ENCODE measurements at regions not wholly inside any gene's neighbourhood (a gene's known extent, or its start where the extent isn't known, plus 50 kb on each side); places are given as distances from the start of the nearest gene placed in this dataset.

GRCh38 chr1:55632058-55632457 lies 416.9 kb upstream of the USP24 start (continued):
- TF ChIP-seq, protein P1, sequence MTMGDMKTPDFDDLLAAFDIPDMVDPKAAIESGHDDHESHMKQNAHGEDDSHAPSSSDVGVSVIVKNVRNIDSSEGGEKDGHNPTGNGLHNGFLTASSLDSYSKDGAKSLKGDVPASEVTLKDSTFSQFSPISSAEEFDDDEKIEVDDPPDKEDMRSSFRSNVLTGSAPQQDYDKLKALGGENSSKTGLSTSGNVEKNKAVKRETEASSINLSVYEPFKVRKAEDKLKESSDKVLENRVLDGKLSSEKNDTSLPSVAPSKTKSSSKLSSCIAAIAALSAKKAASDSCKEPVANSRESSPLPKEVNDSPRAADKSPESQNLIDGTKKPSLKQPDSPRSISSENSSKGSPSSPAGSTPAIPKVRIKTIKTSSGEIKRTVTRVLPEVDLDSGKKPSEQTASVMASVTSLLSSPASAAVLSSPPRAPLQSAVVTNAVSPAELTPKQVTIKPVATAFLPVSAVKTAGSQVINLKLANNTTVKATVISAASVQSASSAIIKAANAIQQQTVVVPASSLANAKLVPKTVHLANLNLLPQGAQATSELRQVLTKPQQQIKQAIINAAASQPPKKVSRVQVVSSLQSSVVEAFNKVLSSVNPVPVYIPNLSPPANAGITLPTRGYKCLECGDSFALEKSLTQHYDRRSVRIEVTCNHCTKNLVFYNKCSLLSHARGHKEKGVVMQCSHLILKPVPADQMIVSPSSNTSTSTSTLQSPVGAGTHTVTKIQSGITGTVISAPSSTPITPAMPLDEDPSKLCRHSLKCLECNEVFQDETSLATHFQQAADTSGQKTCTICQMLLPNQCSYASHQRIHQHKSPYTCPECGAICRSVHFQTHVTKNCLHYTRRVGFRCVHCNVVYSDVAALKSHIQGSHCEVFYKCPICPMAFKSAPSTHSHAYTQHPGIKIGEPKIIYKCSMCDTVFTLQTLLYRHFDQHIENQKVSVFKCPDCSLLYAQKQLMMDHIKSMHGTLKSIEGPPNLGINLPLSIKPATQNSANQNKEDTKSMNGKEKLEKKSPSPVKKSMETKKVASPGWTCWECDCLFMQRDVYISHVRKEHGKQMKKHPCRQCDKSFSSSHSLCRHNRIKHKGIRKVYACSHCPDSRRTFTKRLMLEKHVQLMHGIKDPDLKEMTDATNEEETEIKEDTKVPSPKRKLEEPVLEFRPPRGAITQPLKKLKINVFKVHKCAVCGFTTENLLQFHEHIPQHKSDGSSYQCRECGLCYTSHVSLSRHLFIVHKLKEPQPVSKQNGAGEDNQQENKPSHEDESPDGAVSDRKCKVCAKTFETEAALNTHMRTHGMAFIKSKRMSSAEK (CRISPR knock-in tag; IDR thresholded peaks at IDR 0.05; ENCODE audit: borderline replicate concordance) = no peak
- no peak for TF ChIP-seq ZNF138 (CRISPR knock-in tag; conservative IDR thresholded peaks at IDR 0.05)
- TF ChIP-seq SOX15 (CRISPR knock-in tag; IDR thresholded peaks at IDR 0.05) = no peak
- TF ChIP-seq ELF4 (CRISPR knock-in tag; IDR thresholded peaks at IDR 0.05; ENCODE audit: low read depth) = no peak
- TF ChIP-seq, protein P2, sequence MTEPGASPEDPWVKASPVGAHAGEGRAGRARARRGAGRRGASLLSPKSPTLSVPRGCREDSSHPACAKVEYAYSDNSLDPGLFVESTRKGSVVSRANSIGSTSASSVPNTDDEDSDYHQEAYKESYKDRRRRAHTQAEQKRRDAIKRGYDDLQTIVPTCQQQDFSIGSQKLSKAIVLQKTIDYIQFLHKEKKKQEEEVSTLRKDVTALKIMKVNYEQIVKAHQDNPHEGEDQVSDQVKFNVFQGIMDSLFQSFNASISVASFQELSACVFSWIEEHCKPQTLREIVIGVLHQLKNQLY (CRISPR knock-in tag; IDR thresholded peaks at IDR 0.05) = no peak
- TF ChIP-seq RELA (CRISPR knock-in tag; IDR thresholded peaks at IDR 0.05; ENCODE audit: borderline replicate concordance) = no peak
- TF ChIP-seq TCF7 (CRISPR knock-in tag; IDR thresholded peaks at IDR 0.05; ENCODE audit: low read depth) = no peak
- TF ChIP-seq, protein P3, sequence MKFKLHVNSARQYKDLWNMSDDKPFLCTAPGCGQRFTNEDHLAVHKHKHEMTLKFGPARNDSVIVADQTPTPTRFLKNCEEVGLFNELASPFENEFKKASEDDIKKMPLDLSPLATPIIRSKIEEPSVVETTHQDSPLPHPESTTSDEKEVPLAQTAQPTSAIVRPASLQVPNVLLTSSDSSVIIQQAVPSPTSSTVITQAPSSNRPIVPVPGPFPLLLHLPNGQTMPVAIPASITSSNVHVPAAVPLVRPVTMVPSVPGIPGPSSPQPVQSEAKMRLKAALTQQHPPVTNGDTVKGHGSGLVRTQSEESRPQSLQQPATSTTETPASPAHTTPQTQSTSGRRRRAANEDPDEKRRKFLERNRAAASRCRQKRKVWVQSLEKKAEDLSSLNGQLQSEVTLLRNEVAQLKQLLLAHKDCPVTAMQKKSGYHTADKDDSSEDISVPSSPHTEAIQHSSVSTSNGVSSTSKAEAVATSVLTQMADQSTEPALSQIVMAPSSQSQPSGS (CRISPR knock-in tag; IDR thresholded peaks at IDR 0.05; ENCODE audit: borderline replicate concordance, low read depth) = no peak
- no peak for TF ChIP-seq MXD4 (CRISPR knock-in tag; IDR thresholded peaks at IDR 0.05; ENCODE audit: borderline replicate concordance)
- no peak for TF ChIP-seq ZNF396 (CRISPR knock-in tag; IDR thresholded peaks at IDR 0.05; ENCODE audit: borderline replicate concordance)

GRCh38 chr1:55631509-55631908 lies 416.3 kb upstream of the USP24 start:
- Mint-ChIP-seq H3K27me3 (ENCODE audit: low read depth) (no peaks in the 10 kb centered on the region; the same call in 1 of the 2 replicates), H3K4me1 (peaks cover 21% of the 10 kb centered on the region), H3K4me3 (no peak overlapping the region), H3K9me3 (peaks cover 17% of the 10 kb centered on the region), H3K36me3 (no peaks in the 10 kb centered on the region), H3K27ac (no peak overlapping the region)
- ATAC-seq (no peak), DNase-seq (ENCODE audit: low spot score) (no peak)
- TF ChIP-seq PRDM15 (CRISPR knock-in tag; IDR thresholded peaks at IDR 0.05) (no peak), ATF1 (CRISPR knock-in tag; IDR thresholded peaks at IDR 0.05) (no peak)
- ChIA-PET CTCF (no interaction called here), POLR2A (no interaction called here)

DNA sequence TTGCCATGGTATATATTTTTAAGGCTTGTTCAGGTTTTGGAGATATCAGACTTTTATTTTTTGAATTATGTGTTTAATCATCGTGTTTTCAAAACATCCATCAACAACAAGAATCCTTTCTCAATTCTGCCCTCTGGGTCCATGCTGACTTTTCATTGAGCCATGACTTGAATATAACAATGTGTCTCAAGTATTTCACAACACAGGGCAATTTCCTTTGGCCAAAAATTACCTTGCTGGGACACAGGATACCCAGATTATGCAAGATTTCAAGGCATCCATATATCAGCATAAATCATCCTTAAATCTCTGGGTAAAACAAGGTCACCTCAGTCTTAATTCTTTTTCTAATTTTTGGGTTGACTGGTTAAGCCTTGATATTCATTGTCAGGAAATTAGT lies 411.2 kb upstream of the USP24 start:
- ChIA-PET CTCF (no interaction called here), POLR2A (no interaction called here)
- TF ChIP-seq, protein P4, sequence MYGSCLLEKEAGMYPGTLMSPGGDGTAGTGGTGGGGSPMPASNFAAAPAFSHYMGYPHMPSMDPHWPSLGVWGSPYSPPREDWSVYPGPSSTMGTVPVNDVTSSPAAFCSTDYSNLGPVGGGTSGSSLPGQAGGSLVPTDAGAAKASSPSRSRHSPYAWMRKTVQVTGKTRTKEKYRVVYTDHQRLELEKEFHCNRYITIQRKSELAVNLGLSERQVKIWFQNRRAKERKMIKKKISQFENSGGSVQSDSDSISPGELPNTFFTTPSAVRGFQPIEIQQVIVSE (CRISPR knock-in tag; IDR thresholded peaks at IDR 0.05; ENCODE audit: borderline replicate concordance) = no peak
- TF ChIP-seq ZNF232 (CRISPR knock-in tag; IDR thresholded peaks at IDR 0.05) (no peak), NFYB (CRISPR knock-in tag; conservative IDR thresholded peaks at IDR 0.05; ENCODE audit: low read depth) (no peak), OVOL2 (CRISPR knock-in tag; IDR thresholded peaks at IDR 0.05; ENCODE audit: borderline replicate concordance) (no peak), SMAD3 (CRISPR knock-in tag; IDR thresholded peaks at IDR 0.05; ENCODE audit: borderline replicate concordance) (no peak), FOXJ3 (CRISPR knock-in tag; IDR thresholded peaks at IDR 0.05; ENCODE audit: borderline replicate concordance) (no peak), CREM (CRISPR knock-in tag; IDR thresholded peaks at IDR 0.05) (no peak)
- ATAC-seq = no peak
- Mint-ChIP-seq H3K9me3 (peaks cover 6% of the 10 kb centered on the region; the same call in 1 of the 2 replicates), H3K27me3 (ENCODE audit: low read depth) (no peaks in the 10 kb centered on the region; the same call in 1 of the 2 replicates), H3K36me3 (no peaks in the 10 kb centered on the region), H3K4me1 (peaks cover 17% of the 10 kb centered on the region; the same call in 1 of the 2 replicates), H3K4me3 (no peak overlapping the region), H3K27ac (no peak overlapping the region)
- DNase-seq (ENCODE audit: low spot score) = no peak
